Lower leg skin (tissue), 3 donors: ENCODE measurements at regions not wholly inside any gene's neighbourhood (a gene's known extent, or its start where the extent isn't known, plus 50 kb on each side); places are given as distances from the start of the nearest gene placed in this dataset.

Source experiments
- POLR2A ChIP-seq, 2 donors: fragments of 450-650 bp; IDR thresholded peaks; one replicate each; pipeline ENCODE4 v1.6.1; 2016 to 2017; ENCODE audit warnings: antibody characterized with exemption in 2 of 2, mild to moderate bottlenecking in 1 of 2, moderate library complexity in 1 of 2
- TF ChIP-seq, protein P1 (sequence below), 3 donors: fragments of 450-650 bp; IDR thresholded peaks; one replicate each; pipeline ENCODE4 v1.5.1; 2016; ENCODE audit warnings: antibody characterized with exemption in 3 of 3, mild to moderate bottlenecking in 3 of 3, moderate library complexity in 2 of 3

GRCh38 chr4:79064806-79065205, 125.6 kb upstream of the PAQR3 start:
- TF ChIP-seq, protein P1, sequence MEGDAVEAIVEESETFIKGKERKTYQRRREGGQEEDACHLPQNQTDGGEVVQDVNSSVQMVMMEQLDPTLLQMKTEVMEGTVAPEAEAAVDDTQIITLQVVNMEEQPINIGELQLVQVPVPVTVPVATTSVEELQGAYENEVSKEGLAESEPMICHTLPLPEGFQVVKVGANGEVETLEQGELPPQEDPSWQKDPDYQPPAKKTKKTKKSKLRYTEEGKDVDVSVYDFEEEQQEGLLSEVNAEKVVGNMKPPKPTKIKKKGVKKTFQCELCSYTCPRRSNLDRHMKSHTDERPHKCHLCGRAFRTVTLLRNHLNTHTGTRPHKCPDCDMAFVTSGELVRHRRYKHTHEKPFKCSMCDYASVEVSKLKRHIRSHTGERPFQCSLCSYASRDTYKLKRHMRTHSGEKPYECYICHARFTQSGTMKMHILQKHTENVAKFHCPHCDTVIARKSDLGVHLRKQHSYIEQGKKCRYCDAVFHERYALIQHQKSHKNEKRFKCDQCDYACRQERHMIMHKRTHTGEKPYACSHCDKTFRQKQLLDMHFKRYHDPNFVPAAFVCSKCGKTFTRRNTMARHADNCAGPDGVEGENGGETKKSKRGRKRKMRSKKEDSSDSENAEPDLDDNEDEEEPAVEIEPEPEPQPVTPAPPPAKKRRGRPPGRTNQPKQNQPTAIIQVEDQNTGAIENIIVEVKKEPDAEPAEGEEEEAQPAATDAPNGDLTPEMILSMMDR (IDR thresholded peaks at IDR 0.05), result no peak
- TF ChIP-seq POLR2A (IDR thresholded peaks at IDR 0.05), result no peak
